Ammon's horn (tissue), 1 donor: ENCODE measurements at regions not wholly inside any gene's neighbourhood (a gene's known extent, or its start where the extent isn't known, plus 50 kb on each side); places are given as distances from the start of the nearest gene placed in this dataset.
"Not testable (repeated sequence)": the region's sequence is repeated elsewhere in the genome, so short reads cannot be mapped to it uniquely, and the experiment has no call there.

Experiments used
- DNase-seq: peaks from one replicate; pipeline ENCODE4 v3.0.0-alpha.2; 2016; ENCODE audit warnings: low spot score

DNA sequence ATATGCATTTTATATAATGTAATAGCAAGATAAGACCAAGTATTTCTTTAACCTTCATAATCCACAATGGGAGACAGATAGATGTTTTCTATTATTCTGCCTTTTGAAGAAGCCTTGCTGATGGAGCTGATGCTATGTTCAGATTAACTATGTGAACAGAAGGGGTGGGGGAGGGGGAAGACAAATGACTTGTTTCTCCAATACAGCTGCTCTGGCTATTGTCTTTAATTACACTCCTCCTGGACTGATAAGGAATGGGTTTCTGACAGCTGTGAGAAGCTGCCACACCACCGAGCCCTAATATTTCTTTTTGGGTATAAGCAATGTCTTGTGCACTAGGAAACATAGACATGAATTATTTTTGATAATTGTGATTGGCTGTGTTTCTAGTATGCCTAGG is 62.0 kb downstream of the CAVIN4 start:
- DNase-seq: no peak

DNA sequence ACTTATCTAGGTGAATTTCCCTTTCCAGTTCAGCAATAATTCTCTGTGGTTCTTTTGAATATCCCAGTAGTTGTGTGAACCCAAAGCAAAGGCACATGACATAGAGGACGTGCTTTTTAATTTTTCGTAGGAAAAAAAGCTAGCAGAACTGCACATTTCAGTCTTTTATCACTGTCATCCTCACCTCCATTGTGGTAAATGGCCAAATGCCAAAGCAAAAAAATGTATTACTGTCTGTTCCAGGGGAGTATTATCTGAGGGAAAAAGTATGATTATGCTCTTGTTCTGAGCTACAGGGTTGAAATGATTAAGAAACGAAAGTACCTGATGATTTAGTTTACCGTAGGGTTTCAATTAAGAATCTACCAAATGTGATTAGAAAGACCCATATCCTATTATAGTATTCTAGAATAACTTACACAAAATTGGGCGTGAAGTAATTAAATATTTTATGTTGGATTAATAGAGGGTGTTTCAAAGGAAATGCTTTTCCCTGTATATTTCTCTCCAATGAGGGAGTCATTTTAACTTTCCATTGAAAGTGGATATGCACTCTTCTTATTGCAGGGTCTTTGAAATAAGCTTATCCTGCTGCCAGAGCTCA is 62.7 kb downstream of the CAVIN4 start:
- no peak for DNase-seq

GRCh38 chr9:100641166-100641565 is 63.3 kb downstream of the CAVIN4 start:
- no peak for DNase-seq

DNA sequence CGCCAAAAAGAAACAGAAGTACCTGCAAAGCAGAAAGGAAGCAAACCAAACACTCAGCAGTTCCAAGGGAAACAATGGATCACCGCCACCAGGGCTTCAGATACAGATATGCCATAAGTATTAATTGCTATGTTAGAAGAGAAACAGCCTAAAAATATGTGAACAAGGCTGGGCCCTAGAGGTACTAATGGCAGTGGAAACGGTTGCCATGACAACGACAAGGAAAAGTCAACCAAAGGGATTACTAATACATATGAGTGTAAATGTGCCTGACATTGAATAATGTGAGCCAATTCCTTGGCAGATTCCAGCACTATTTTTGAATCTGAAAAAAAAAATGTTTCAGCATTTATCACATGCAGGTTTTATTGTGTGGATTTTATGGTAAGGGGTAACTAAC is 75.0 kb downstream of the CAVIN4 start:
- DNase-seq: peak; percentile 55

GRCh38 chr9:100653643-100654334 is 75.9 kb downstream of the CAVIN4 start:
- no peak for DNase-seq

DNA sequence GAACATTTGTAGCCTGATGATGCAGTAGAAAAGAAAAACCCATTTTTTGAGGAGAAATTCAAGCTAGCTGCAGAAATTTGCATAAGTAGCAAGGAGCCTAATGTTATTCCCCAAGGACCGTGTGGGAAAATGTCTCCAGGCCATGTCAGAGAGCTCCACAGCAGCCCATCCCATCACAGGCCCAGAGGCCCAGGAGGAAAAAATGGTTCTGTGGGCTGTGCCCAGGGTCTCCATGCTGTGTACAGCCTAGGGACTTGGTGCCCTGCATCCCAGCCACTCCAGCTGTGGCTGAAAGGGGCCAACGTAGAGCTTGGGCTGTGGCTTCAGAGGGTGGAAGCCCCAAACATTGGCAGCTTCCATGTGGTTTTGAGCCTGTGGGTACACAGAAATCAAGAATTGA is 79.0 kb downstream of the CAVIN4 start:
- DNase-seq: not testable (repeated sequence)

DNA sequence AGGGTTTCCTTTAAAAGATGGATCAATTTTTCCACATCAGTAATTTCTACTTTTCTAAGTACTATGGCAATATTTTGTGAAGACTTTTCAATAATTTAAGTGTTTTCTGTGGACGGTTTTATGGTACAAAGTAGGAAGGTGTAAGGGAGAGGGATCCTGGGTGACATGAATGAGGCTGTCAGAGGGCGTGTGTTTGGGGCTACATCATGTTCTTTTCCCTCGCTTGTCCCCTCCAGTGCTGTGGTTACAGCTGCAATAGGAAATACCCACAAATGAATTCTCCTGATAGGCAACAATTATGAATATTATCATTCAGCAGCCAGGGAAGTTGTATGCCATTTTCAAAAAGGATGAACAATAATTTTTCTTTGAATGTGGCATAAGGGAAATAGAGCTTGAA is 83.8 kb downstream of the CAVIN4 start:
- no peak for DNase-seq

DNA sequence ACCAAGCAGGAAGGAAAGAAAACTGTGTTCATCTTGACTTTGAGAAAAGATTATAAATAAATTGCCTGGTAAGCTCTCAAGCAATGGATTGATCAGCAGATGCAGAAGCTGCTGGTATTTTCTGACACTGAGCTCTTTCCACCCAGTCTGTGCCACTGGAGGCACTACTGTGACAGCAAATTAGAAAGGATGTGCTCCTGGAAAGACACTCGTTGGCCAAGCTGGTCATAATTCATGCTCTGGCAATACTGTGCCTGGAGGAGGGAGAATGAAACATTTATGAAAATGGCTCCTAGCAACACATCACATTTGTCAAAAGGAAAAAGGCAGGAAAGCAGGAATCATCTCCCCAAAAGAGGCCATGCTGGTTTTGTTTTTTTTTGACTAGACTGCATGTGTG is 84.2 kb downstream of the CAVIN4 start:
- peak; percentile 20 for DNase-seq

DNA sequence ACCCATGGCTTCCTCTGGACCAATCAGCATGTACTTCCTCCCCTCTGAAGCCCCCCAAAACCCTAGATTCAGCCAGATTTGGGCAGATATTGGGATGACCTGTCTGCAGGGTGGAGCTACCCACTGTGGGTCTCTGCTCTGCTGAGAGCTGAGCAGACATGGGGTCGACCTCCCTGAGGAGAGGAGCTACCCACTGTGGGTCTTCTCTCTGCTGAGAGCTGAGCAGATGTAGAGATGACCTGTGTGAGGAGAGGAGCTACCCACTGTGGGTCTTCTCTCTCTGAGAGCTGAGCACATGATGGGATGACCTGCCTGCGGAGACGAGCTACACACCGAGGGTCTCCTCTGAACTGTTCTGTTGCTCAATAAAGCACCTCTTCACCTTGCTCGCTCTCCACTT is 89.6 kb downstream of the CAVIN4 start:
- no peak for DNase-seq

GRCh38 chr9:100668024-100668423 is 90.1 kb downstream of the CAVIN4 start:
- no peak for DNase-seq

GRCh38 chr9:100669968-100670367 is 92.1 kb downstream of the CAVIN4 start:
- no peak for DNase-seq

DNA sequence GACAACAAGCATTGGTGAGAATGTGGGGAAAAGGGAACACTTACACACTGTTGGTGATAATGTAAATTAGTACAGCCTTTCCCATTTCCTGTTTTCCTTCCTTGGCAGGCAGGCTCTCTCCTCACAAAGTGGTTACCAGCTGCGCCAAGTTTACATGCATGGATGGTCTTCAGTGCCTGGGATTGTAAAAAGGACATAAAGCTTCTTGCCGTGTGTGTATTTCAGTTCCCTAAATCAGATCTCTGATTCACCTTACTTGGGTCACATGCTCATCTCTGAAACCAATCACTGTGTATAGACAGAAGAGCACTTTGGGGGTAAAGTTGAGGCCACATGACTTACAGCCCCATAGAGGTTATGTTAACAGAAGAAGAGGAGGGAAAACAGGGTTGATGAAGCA is 92.8 kb downstream of the CAVIN4 start:
- DNase-seq: no peak

DNA sequence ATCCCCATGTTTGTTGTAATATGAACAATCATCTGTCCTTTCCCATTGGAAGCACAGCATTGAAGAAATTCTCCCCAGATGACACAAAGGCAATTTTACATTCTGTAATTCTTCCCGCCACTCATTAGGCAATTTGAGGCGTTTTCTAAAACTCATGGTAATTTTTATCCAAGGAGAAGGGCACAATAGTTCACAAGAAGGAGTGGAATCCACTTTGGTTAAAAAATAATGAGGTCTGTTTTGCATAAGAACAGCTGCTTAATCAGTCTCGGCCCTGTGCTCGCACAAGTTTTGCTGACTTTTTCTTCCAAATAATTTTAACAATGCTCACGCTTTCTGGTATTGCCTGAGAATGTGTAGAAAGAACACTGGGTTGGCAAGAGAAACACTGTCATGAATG is 94.0 kb downstream of the CAVIN4 start:
- no peak for DNase-seq

DNA sequence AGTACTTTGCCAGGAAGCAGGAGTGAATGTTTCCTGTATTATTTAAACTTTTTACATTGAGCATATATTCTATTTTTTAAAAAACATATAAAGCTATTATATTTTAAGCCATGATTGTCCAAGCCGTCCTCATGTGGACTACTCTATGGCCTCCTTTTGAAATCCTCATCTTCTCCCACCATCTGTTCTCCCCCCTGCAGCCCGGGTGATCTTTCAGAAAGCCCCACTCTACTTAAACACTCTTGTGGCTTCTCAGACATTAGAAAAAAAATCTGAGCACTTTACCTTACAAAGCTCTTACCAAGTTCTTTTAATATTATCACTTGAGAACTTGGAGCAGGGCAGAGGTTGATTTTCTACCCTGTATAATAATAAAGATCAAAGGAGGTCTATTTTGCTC is 95.4 kb downstream of the CAVIN4 start:
- DNase-seq: no peak

DNA sequence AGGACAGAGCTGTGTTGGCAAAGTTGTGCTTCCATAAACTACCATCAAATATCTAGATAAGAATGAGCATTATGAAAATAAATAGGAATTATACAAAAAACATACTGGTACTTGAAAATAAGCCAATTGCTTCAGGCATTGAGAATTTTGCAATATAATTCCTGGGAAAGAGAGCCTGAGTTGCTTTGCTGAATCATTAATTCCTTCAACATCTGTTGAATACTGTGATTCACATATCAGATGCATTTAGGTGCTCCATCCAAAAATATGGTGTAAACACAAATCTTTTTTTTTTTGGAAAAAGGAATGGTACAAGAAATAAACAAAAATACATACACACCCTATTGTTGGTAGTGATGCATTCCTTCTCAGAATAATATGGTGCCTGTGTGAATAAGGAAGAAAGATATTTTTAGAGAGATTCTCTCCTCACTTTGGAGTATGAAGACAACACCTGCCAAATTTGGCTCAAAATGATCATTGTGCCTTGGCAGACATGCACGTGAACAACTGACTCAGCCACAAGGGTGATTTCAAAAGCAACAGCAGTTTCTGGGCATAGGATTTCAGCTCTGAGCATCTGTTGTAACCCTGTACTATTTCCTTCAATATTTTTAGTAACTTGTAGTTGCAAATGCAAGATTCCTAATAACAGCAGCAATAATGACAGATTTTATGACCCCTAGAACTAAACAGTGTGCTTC is 96.7 kb downstream of the CAVIN4 start:
- peak; percentile 34 for DNase-seq

- DNase-seq: no peak
Observed at GRCh38 chr9:100679834-100680233, 102.0 kb downstream of the CAVIN4 start.

- DNase-seq: no peak
Observed at GRCh38 chr9:100686420-100686819, 108.5 kb downstream of the CAVIN4 start.

GRCh38 chr9:100689635-100690034 is 111.8 kb downstream of the CAVIN4 start:
- no peak for DNase-seq

- DNase-seq: no peak
Observed at GRCh38 chr9:100690438-100690837, 112.6 kb downstream of the CAVIN4 start.

GRCh38 chr9:100697339-100697738 is 119.5 kb downstream of the CAVIN4 start:
- DNase-seq: no peak

DNA sequence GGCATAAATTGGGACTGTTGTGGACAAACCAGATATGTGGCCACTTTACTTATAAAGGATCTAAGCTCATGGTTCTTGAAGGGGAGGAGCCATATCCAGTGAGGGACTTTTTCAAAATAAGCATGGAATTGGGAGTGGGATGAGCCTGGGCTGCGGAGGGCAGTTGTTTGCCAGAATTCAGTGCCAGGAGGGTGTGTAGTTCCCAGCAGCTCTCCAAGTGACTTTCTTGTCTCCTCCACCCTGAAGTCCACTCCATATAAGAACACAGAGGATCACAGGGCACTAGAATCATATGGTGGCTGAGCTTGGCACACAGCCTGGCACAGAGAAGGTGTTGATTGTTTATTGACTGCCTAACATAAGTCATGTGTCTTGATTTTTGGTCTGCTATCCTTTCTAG is 121.1 kb downstream of the CAVIN4 start:
- no peak for DNase-seq

DNA sequence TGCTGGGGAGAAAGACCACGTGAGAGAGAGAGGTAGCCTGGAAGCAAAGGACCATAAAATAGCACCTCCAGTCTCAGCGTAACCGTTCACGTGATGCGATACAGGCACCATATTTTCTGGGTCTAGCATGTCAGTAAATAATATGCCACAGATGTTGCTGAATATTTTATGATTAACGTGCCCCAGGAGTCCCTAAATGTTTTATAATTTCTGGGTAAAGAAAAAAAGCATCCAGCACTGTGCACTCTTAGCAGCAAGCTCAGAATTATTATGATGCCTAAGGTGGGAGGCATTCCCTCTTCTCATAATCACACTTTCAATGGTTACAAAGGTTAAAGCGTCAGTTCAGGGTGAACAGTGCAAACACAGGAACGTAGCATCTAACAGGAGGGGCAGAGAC is 121.8 kb downstream of the CAVIN4 start:
- no peak for DNase-seq

- DNase-seq: peak; percentile 13
Observed at GRCh38 chr9:100700689-100701318, 122.9 kb downstream of the CAVIN4 start.
